Esophagus squamous epithelium (tissue), 5 donors: ENCODE measurements at regions not wholly inside any gene's neighbourhood (a gene's known extent, or its start where the extent isn't known, plus 50 kb on each side); places are given as distances from the start of the nearest gene placed in this dataset.

Source experiments
- DNase-seq: peaks from one replicate; lab custom pipeline; 2025; lab: John Stamatoyannopoulos, UW
- H3K27ac ChIP-seq, 4 donors: fragments of 200-600 bp; sonication (generic); one replicate each; pipeline ENCODE4 v1.5.1; 2016 to 2019; ENCODE audit warnings: mild to moderate bottlenecking in 1 of 4
- H3K27me3 ChIP-seq, 4 donors: fragments of 200-600 bp; sonication (generic); 1 replicate in 3 of 4; 2 replicates in 1 of 4; pipeline versions ENCODE4 v1.5.1 to v1.6.0; 2017 to 2021; ENCODE audit warnings: antibody characterized with exemption in 1 of 4
- H3K36me3 ChIP-seq, 3 donors: fragments of 200-600 bp; sonication (generic); one replicate each; pipeline ENCODE4 v1.5.1; 2016 to 2019
- H3K4me1 ChIP-seq, 3 donors: fragments of 200-600 bp; sonication (generic); one replicate each; pipeline ENCODE4 v1.5.1; 2017 to 2019
- H3K4me3 ChIP-seq, 4 donors: fragments of 200-600 bp; sonication (generic); 1 replicate in 3 of 4; 2 replicates in 1 of 4; pipeline ENCODE4 v1.5.1; 2016 to 2019; ENCODE audit warnings: mild to moderate bottlenecking in 2 of 4, moderate library complexity in 1 of 4
- H3K9me3 ChIP-seq, 3 donors: fragments of 200-600 bp; sonication (generic); one replicate each; pipeline ENCODE4 v1.5.1; 2016 to 2019
- CTCF ChIP-seq, 6 experiments: fragments of 450-650 bp in 4 of 6; fragments of 200-600 bp in 2 of 6; sonication (generic) in 2 of 6; IDR thresholded peaks; one replicate each; pipeline ENCODE4 v1.5.1; 2016 to 2019; ENCODE audit warnings: antibody characterized with exemption in 6 of 6, mild to moderate bottlenecking in 4 of 6, moderate library complexity in 4 of 6
- POLR2A ChIP-seq, 4 donors: fragments of 450-650 bp; IDR thresholded peaks; one replicate each; pipeline ENCODE4 v1.6.1; 2017; ENCODE audit warnings: antibody characterized with exemption in 4 of 4, mild to moderate bottlenecking in 4 of 4, moderate library complexity in 3 of 4
- WGBS, 2 donors: methylation state at CpG; one replicate each; pipeline ENCODE4 v1.1.5; 2018; 5-methylcytosine and 5-hydroxymethylcytosine counted together
- intact Hi-C: fragments of 100-400 bp; cut with DNase I; formaldehyde crosslinking; loops from one replicate; pipeline ENCODE4 v1.15.0; 2022
- donor health status: DM: yes; HTN: yes; CAD: no.

- DNase-seq, result no peak
- no peak for TF ChIP-seq POLR2A (IDR thresholded peaks at IDR 0.05)
- no peak for TF ChIP-seq CTCF (IDR thresholded peaks at IDR 0.05)
- Histone ChIP-seq H3K4me3 (no peak overlapping the region), H3K9me3 (no peaks in the 10 kb centered on the region), H3K4me1 (no peaks in the 10 kb centered on the region), H3K36me3 (no peaks in the 10 kb centered on the region), H3K27ac (no peak overlapping the region), H3K27me3 (no peaks in the 10 kb centered on the region)
- intact Hi-C loops, result no loop called here
- 76 to 85% methylated on average over 3 of the region's 3 CpGs for WGBS, 2 donors
Observed at GRCh38 chr6:18724056-18724455, 336.9 kb downstream of the RNF144B start.

GRCh38 chr6:18725449-18725848, 338.3 kb downstream of the RNF144B start:
- TF ChIP-seq POLR2A (IDR thresholded peaks at IDR 0.05) (no peak), CTCF (IDR thresholded peaks at IDR 0.05) (no peak)
- Histone ChIP-seq H3K27ac (no peak overlapping the region), H3K27me3 (no peaks in the 10 kb centered on the region), H3K36me3 (no peaks in the 10 kb centered on the region), H3K4me1 (no peaks in the 10 kb centered on the region), H3K9me3 (no peaks in the 10 kb centered on the region), H3K4me3 (no peak overlapping the region)
- 79 to 91% methylated on average over 2 of the region's 2 CpGs for WGBS, 2 donors
- DNase-seq, result no peak
- intact Hi-C loops, result no loop called here

GRCh38 chr6:18733921-18734550, 346.9 kb downstream of the RNF144B start:
- Histone ChIP-seq H3K4me1 (no peaks in the 10 kb centered on the region), H3K36me3 (no peaks in the 10 kb centered on the region), H3K9me3 (no peaks in the 10 kb centered on the region), H3K4me3 (no peak overlapping the region), H3K27ac (no peak overlapping the region), H3K27me3 (no peaks in the 10 kb centered on the region)
- no peak for TF ChIP-seq POLR2A (IDR thresholded peaks at IDR 0.05)
- no peak for TF ChIP-seq CTCF (IDR thresholded peaks at IDR 0.05)
- WGBS, 2 donors, result 89 to 100% methylated on average over 1 of the region's 1 CpG
- intact Hi-C loops, result no loop called here
- DNase-seq, result no peak

GRCh38 chr6:18741741-18742140, 354.6 kb downstream of the RNF144B start:
- DNase-seq, result no peak
- WGBS, 2 donors, result 77 to 80% methylated on average over 4 of the region's 4 CpGs
- intact Hi-C loops, result no loop called here
- no peak overlapping the region for H3K27ac ChIP-seq
- no peak overlapping the region for H3K4me3 ChIP-seq
- H3K9me3 ChIP-seq, result no peaks in the 10 kb centered on the region
- no peaks in the 10 kb centered on the region for H3K4me1 ChIP-seq
- TF ChIP-seq CTCF (IDR thresholded peaks at IDR 0.05) (no peak), POLR2A (IDR thresholded peaks at IDR 0.05) (no peak)
- H3K27me3 ChIP-seq, result no peaks in the 10 kb centered on the region
- no peaks in the 10 kb centered on the region for H3K36me3 ChIP-seq

GRCh38 chr6:18742406-18742805, 355.3 kb downstream of the RNF144B start:
- Histone ChIP-seq H3K27ac (no peak overlapping the region), H3K9me3 (no peaks in the 10 kb centered on the region), H3K36me3 (no peaks in the 10 kb centered on the region), H3K4me1 (no peaks in the 10 kb centered on the region), H3K27me3 (no peaks in the 10 kb centered on the region), H3K4me3 (no peak overlapping the region)
- 24 to 52% methylated on average over 2 of the region's 2 CpGs for WGBS, 2 donors
- TF ChIP-seq POLR2A (IDR thresholded peaks at IDR 0.05) (no peak), CTCF (IDR thresholded peaks at IDR 0.05) (no peak)
- DNase-seq, result no peak
- intact Hi-C loops, result no loop called here
